HG03575 (cell line): ENCODE measurements at regions not wholly inside any gene's neighbourhood (a gene's known extent, or its start where the extent isn't known, plus 50 kb on each side); places are given as distances from the start of the nearest gene placed in this dataset.

ENCODE experiments used
- ATAC-seq: cut with Tn5 transposase; IDR thresholded peaks from one replicate; pipeline ENCODE4 v1.9.1; 2021; ENCODE audit not compliant: unreplicated experiment, insufficient number of reproducible peaks, low FRiP score; ENCODE audit errors: extremely low read depth

DNA sequence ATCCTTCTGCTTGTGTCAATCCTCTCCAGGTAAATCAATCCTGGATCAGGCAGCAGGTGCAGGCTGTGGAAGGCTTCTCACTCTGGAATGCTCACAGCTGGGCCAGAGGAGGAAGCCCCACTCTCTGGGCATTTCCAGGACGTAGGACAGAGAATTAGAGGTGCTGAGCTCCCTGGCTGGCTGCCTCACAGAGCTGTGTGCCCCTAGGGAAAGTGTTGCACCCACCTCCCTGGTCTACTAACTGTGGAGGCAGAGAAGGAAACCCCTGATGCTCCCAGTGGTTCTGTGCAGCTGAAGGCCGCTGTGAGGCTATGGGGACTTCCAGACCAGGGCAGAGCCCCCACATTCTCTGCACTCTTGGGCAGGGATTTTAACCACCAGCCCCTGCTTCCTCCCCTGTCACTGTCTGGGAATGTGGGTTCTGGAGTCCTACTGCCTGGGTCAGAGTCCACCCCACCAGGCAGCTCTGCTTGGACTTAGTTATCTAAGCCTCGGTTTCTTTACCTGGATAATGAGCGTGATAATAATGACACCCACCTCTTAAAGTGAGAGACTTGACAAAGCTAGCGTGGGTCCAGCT, 73.5 kb upstream of the EEPD1 start:
- no peak for ATAC-seq

DNA sequence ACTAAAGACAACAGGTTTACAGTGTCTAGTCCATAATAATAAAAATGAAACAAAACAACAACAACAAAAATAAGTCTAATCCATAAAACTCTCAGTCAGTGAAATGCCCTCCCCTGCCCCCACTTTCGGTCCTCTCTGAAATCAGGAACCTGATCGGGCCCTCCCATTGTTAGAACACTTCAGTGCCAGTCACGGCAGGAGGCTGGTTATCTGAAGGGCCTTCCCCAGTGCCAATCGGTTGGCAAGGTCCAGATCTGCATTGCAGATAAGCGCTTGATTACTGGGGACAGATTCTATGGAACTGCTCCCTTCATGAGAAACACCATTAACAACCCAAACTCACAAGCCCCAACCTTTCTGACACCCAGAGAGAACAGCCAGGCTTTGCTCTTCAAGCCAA, 72.2 kb upstream of the EEPD1 start:
- ATAC-seq: no peak

DNA sequence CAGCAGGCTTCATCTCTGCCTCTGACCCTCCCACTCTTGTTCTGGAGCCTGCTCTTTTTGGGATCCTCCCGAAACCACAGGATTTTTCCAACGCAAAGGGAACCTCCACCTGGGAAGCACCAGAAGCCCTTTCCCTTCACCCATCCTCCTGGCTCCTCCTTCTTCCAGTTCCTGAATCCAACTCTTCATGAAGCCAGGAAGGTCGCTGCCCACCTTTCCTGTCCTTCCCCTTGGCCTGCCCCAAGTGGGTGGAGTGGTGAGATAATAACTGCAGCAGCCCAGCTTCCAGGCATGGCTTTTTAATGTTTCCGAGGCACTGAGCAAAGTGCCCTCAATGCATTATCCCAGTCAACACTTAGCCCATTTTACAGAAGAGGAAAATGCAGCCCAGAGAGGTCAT, 70.8 kb upstream of the EEPD1 start:
- ATAC-seq: no peak

DNA sequence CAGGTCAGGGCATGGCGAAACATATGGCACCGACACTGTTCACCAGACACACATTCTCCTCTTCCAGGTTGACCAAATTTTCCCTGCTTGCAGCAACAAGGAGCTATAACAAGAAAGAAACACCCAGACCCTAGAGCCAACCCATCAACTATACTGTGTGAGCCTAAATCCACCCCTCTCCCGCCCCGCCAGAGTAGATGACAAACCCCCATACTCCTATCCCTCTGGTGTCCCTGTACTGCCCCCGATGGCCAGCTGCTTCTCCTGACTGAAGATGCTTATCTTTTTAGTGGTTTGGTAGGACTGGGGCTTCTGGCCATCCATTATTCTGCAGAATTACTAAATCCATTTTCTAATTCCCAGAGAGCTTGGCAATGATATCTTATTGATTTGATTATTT, 70.1 kb upstream of the EEPD1 start:
- ATAC-seq: no peak

DNA sequence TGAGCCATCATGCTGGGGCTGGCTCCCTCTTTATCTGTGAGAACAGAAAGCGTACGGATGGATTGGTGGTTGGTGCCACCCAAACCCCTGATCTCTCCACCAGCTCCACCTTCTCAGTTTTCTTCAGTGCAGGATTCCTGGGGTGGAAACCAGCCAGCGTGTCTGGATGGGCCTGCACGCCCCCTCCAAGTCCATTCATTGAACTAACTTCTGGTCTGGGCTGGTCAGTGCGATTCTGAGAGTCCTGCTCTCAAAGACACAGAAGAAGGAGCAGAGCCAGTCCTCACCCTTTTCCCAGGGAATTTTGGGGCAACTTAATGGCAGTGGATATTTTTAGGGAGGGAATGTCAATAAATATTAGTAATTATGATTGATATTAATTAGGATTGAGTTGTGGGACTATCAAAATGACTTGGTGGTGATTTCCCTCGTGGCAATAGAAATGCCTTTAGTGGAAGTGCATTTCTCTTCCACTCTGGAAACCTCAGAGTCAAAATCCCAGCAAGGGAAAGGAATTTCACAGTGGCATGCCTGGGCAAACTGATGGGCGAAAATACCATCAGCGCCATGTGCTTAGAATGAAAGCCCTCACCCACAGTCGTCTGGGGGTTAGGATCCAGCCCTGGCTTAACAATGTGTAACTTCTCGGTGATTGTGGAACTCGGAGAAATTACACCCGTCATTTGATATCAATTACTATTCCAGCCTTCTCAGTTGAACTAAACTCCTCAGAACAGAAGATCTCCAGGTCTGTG, 69.3 kb upstream of the EEPD1 start:
- no peak for ATAC-seq

DNA sequence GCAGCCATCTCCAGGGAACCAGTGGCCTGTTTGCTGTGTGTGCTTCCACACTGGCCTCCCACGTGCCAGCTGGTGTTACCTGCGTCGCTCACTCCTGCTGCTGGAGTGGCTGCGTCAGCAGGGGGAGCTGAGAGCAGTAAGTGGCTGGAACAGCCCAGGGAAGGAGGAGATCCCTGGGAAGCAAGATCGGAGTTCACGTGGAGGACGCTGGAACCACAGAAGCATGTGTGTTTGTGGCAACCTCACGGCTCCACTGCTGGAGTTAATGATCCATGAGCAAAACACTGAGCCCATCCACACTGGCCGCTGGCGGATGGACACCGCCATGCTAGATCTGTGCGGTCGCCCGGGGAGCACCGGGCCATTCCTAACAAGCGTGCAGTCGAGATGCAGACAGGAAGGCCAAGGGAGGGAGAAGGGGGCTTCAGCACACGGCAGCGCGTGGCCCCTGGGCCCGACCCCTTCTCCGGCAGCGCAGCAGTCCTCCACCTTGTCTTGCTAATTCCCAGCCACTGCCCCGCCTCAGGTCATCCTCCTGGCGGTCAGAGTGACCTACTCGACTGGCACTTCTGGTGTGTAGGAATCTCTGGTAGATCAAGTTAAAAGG, 68.5 kb upstream of the EEPD1 start:
- ATAC-seq: no peak

DNA sequence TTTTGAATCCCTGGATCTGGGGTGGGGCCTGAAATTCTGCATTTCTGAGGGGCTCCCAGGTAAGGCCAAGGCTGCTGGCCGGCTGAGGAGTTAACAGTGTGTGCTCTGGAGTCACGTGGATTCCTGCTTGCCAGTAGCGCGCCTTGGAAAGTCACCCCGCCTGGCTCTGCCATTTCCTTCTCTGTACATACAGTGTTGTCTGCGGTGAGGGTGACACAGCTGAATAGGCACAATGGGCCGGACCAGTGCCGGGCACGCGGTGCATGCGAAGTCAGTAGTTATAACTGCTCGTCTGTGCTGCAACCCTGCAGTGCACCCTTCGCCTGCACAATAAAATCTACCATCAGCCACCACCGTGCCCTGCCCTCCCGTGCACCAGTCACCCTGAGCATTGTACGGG, 68.0 kb upstream of the EEPD1 start:
- no peak for ATAC-seq

DNA sequence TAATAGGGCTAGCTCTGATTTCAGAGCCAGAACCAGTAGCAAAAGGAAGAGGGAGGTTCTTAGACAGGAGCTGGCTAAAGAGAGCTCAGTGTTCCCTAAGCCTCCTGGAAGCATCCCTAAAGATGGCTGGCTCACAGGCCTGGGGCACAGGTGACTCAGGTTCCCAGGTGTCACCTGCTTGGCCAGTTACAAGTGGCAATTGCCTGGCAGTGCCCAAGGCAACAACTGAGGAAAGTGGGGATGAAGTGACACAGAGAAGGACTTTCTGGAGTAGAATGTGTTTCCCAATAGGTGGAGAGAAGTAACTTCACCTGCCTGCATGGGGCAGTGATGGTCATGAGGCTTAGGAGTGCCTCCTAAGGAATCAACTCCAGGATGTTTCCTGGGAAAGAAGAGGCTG, 66.5 kb upstream of the EEPD1 start:
- ATAC-seq: no peak

DNA sequence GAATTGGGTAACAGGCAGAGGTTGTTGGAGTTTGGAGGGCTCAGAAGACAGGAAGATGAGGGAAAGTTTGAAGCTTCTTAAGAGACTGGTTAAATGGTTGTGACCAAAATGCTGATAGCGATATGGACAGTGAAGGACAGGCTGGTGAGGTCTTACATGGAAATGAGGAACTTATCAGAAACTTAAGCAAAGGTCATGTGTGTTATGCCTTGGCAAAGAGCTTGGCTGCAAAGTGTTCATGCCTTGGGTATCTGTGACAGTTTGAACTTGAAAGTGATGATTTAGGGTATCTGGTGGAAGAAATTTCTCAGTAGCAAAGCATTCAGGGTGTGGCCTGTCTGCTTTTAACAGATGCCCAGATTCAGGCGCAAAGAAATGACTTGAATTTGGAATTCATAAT, 64.5 kb upstream of the EEPD1 start:
- no peak for ATAC-seq

DNA sequence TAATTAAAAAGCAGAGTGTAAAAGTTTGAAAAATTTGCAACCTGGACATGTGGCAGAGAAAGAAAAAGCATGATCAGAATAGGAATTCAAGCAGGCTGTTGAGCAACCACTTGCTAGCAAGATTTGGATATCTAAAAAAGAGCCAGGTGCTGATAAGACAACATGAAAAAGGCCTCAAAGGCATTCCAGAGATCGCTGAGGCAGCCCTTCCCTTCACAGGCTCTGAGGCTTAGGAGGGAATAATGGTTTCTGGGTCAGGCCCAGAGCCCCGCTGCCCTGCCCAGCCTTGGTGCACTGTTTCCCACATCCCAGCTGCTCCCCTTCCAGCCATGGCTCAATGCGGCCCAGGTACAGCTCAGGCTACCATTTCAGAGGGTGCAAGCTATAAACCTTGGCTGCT, 64.1 kb upstream of the EEPD1 start:
- ATAC-seq: no peak

DNA sequence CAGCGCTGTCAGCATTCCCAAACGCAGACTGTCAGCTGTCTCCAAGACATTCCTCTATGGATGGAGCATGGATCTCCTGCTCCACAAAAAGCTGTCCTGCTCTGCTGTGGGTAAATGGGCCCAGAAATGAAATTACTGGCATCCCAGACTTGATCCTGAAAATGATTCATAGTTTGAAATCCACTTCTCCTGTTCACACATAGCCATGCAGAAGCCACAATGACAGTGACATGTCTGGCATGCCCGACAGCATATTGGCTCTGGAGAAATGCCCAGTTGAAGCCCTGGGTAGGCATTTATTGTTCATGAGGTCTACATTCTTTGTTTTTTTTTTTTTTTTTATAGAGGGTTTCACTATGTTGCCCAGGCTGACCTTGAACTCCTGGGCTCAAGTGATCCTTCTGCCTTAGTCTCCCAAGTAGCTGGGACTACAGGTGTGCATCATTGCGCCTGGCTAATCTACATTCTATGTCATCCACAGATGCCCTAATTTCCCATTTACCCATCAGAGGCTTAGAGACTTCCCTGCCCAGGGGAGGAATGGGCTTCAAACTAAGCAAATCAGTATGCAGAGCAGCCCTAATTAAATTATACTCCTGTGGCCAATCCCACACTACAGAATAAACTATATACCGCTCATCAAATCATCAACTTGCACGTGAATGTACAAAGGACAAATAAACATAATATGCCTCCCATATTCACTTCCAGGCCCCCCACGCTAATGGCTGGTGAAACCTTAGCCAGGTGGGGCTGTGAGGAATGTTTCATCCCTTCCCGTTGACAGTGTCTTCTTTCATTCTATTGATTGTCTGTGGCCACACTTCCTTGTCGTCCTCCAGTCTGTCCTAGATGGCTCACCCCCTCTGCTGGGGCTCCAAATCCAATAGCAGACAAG, 61.8 kb upstream of the EEPD1 start:
- ATAC-seq: no peak

DNA sequence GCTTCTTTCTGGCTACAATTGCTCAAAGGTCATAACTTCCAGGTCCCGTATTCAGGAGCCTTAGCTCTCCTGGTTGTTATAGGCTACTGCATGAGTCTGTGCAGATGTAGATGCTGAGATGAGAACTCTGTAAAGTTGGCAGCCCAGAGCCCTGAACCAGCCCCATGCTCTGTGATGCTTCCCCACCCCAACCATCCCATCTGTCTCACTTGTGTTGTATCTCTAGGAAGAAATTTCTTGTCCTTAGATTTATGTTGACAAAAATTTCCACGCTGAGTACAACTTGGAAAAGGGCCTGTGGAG, 61.2 kb upstream of the EEPD1 start:
- ATAC-seq: no peak

DNA sequence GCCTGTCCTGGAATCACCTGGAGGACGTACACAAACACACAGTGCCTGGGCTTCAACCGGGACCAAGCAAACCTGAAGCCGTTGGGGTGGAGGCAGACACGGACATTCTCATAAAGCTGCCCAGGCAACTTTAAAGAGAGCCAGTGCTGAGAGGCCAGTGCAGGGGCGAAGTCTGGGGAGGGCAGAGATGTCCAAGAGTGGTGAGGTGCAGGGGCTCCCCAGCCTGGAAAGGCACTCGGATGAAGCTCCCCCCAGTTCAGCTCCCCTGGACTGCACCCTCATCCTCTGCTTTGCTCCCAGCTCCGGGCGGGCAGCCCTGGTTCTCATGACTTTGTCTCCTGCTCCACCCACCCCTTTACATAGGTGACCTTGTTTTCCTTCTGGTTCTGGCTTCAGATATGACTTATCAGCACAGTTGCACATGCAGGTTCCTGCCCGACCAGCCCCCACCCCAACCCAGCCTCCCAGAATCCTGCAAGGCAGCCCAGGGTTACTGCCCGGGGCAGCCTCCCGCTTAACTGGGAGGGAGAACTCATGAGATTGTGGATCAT, 60.8 kb upstream of the EEPD1 start:
- no peak for ATAC-seq

DNA sequence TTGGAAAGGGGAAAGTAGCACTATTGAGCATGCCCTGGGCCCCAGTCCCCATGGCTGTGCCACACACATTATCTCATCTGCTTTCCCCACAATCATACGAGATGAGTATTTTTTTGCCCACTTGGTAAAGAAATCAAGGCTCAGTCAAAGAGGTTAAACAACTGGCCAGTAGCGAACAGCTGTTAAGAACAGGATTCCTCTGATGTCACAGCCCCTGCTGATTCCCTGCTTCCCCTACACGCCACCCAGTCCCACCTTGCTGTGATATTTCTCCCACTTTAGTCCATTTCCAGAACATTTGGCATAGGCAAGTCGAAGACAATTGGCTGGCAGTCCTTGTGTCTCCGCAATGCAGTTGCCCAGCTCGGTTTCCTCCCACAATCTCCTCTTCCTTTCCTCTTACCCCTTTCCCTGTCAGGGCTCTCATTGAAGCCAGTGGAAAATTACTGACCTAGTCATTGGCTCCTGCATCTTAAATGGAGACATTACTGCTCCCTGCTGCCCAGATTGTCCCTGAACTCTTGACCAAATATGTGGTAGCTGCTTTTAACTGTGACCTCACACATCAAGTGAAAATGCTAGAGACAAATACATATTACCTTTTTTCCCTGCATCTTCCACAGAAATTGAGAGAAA, 56.5 kb upstream of the EEPD1 start:
- ATAC-seq: no peak

DNA sequence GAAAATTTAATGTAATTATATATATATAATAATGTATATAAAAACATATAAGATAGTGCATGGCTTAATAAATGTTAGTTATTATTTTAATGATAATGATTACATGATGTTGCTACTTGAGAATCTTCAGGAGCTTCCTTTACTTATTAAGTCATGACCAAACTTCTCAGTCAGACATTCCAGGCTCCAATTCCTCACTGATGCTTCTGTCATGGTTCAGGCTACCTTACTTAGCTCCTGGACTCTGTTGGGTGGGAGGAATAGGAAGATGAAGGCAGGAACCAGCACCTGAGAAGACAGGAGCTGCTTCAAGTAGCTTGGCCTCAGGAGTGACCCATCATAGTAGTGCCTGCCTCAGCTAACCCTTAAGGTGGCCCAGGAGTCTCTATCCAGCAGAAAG, 55.0 kb upstream of the EEPD1 start:
- no peak for ATAC-seq

DNA sequence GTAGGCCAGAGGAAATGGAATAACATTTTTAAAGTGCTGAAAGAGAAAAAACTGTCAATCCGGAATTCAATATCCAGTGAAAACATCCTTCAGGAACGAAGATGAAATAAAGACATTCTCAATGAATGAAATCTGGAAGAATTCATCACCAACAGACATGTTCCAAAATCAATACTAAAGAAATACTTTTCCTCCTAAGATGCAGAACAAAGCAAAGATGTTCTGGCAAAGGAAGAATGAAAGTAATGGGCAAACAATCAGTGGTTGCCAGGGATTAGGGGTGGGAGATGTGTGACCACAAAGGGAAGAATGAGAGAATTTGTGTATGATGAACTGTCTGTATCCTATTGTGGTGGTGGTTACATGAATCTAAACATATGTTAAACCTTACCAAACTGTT, 52.8 kb upstream of the EEPD1 start:
- ATAC-seq: no peak

DNA sequence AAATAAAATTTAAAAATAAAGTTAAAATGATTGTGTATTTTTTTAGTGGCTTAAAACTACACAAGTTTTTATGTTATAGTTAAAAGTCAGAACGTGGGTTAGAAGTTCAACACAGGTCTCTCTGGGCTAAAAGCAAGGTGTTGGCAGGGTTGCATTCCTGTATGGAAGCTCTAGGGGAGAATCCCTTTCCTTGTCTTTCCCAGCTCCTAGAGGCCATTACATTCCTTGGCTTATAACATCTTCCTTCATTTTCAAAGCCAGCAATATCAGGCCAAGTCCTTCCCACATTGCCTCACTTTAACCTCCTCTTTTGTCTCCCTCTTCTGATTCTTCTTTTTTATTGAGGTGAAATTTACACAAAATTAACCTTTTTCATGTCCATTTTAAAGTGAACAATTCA, 52.4 kb upstream of the EEPD1 start:
- no peak for ATAC-seq
